A549 (cell line): ENCODE measurements at regions not wholly inside any gene's neighbourhood (a gene's known extent, or its start where the extent isn't known, plus 50 kb on each side); places are given as distances from the start of the nearest gene placed in this dataset.

Experiments used
- ATAC-seq, 2 experiments: fragments of 200-7000 bp in 1 of 2; fragments of >200 bp in 1 of 2; cut with Nextera tagmentation in 1 of 2; cut with Tn5 transposase in 1 of 2; 3 replicates each; pipeline versions ENCODE4 v1.8.0 to v1.9.1; 2018 to 2020; ENCODE audit warnings: mild to moderate bottlenecking in 1 of 2, moderate library complexity in 1 of 2
- CTCF ChIA-PET: fragments of 300-600 bp; sonication (Branson Sonifier 250); formaldehyde crosslinking; extraction: SDS; loops from one replicate; lab custom pipeline; 2021; ENCODE audit warnings: antibody characterized with exemption, inconsistent platforms; lab: Yijun Ruan, JAX
- POLR2A ChIA-PET: fragments of 350-600 bp; formaldehyde crosslinking; extraction: SDS; loops from one replicate; lab custom pipeline; 2021; ENCODE audit warnings: antibody characterized with exemption, inconsistent platforms; lab: Yijun Ruan, JAX
- DNase-seq, 2 experiments: peaks; one replicate each; pipeline versions ENCODE4 v3.0.0 to v3.0.0-alpha.2; 2011 to 2016; ENCODE audit warnings: low read depth in 1 of 2, low spot score in 1 of 2
- FAIRE-seq: peaks from 2 replicates; lab custom pipeline; 2011; peaks lifted over from hg19 to GRCh38; lab: Jason Lieb, UNC
- H3K27ac ChIP-seq, 2 experiments: fragments of >200 bp; sonication (Bioruptor Twin); formaldehyde crosslinking; 3 replicates each; pipeline ENCODE4 v1.5.1; 2016 to 2017
- H3K4me1 ChIP-seq: fragments of >200 bp; sonication (Bioruptor Twin); formaldehyde crosslinking; 3 replicates; pipeline ENCODE4 v1.6.1; 2016
- H3K4me2 ChIP-seq: fragments of >200 bp; sonication (Bioruptor Twin); formaldehyde crosslinking; 3 replicates; pipeline ENCODE4 v1.6.1; 2016
- H3K4me3 ChIP-seq: fragments of >200 bp; sonication (Bioruptor Twin); formaldehyde crosslinking; 3 replicates; pipeline ENCODE4 v1.5.1; 2016
- H3K9me3 ChIP-seq: fragments of >200 bp; sonication (Bioruptor Twin); formaldehyde crosslinking; 3 replicates; pipeline ENCODE4 v1.6.1; 2016
- CEBPB ChIP-seq, 2 experiments: fragments of >200 bp in 1 of 2; sonication (Bioruptor Twin) in 1 of 2; formaldehyde crosslinking in 1 of 2; IDR thresholded peaks; 2 replicates each; pipeline ENCODE4 v1.6.1; 2012 to 2016
- CHD2 ChIP-seq: fragments of 150-350 bp; IDR thresholded peaks from 2 replicates; pipeline ENCODE4 v1.6.1; 2014; ENCODE audit warnings: low read length; ENCODE audit not compliant: partially characterized antibody
- CHD4 ChIP-seq: fragments of 200-600 bp; sonication (generic); IDR thresholded peaks from 2 replicates; pipeline ENCODE4 v1.6.1; 2016; ENCODE audit warnings: antibody characterized with exemption, mild to moderate bottlenecking, borderline replicate concordance
- E2F6 ChIP-seq: IDR thresholded peaks from 2 replicates; pipeline ENCODE4 v1.6.1; 2012; ENCODE audit warnings: low read depth, borderline replicate concordance
- EHF ChIP-seq: fragments of 250-450 bp; sonication (Bioruptor Pico); IDR thresholded peaks from 2 replicates; pipeline ENCODE4 v1.5.0; 2020; ENCODE audit warnings: mild to moderate bottlenecking
- ELK1 ChIP-seq: fragments of 150-350 bp; IDR thresholded peaks from 2 replicates; pipeline ENCODE4 v1.6.1; 2014; ENCODE audit warnings: low read depth, mild to moderate bottlenecking, low read length
- FOSB ChIP-seq: fragments of 250-450 bp; sonication (Bioruptor Pico); IDR thresholded peaks from 2 replicates; pipeline ENCODE4 v1.5.0; 2020; ENCODE audit warnings: mild to moderate bottlenecking, moderate library complexity
- FOSL2 ChIP-seq, 2 experiments: fragments of 450-650 bp in 1 of 2; fragments of >200 bp in 1 of 2; sonication (Bioruptor Twin) in 1 of 2; formaldehyde crosslinking; IDR thresholded peaks; 2 replicates each; pipeline versions ENCODE4 v1.5.0 to v1.6.1; 2016 to 2020; ENCODE audit warnings: mild to moderate bottlenecking in 1 of 2, moderate library complexity in 1 of 2
- FOXS1 ChIP-seq: fragments of 250-450 bp; sonication (Bioruptor Pico); IDR thresholded peaks from 2 replicates; pipeline ENCODE4 v1.5.0; 2020; ENCODE audit warnings: mild to moderate bottlenecking, moderate library complexity
- HDAC2 ChIP-seq: fragments of 200-600 bp; sonication (generic); IDR thresholded peaks from 2 replicates; pipeline ENCODE4 v1.6.1; 2016
- HMGXB4 ChIP-seq: fragments of 250-450 bp; sonication (Bioruptor Pico); IDR thresholded peaks from 2 replicates; pipeline ENCODE4 v1.5.0; 2021; ENCODE audit warnings: mild to moderate bottlenecking, moderate library complexity, borderline replicate concordance
- HOXB13 ChIP-seq: fragments of 250-450 bp; sonication (Bioruptor Pico); IDR thresholded peaks from 2 replicates; pipeline ENCODE4 v1.5.0; 2020; ENCODE audit warnings: low read depth, mild to moderate bottlenecking, moderate library complexity
- HOXB5 ChIP-seq: fragments of 250-450 bp; sonication (Bioruptor Pico); IDR thresholded peaks from 2 replicates; pipeline ENCODE4 v1.5.0; 2020; ENCODE audit warnings: mild to moderate bottlenecking, moderate library complexity
- JUNB ChIP-seq: fragments of >200 bp; sonication (Bioruptor Twin); formaldehyde crosslinking; IDR thresholded peaks from 2 replicates; pipeline ENCODE4 v1.6.1; 2016
- MAZ ChIP-seq: fragments of 150-350 bp; IDR thresholded peaks from 2 replicates; pipeline ENCODE4 v1.6.1; 2014; ENCODE audit warnings: antibody characterized with exemption, low read depth, low read length, borderline replicate concordance
- MYC ChIP-seq: IDR thresholded peaks from 2 replicates; pipeline ENCODE4 v1.6.1; 2012; ENCODE audit warnings: mild to moderate bottlenecking, inconsistent platforms, low read length, improper control_type of control experiment, borderline replicate concordance
- NFE2L2 ChIP-seq: fragments of 150-350 bp; conservative IDR thresholded peaks from 2 replicates; pipeline ENCODE4 v1.6.1; 2014; ENCODE audit warnings: low read length
- NPAS2 ChIP-seq: fragments of 250-450 bp; sonication (Bioruptor Pico); IDR thresholded peaks from 2 replicates; pipeline ENCODE4 v1.8.0; 2022; ENCODE audit warnings: mild to moderate bottlenecking, moderate library complexity, borderline replicate concordance
- NR3C1 ChIP-seq: fragments of >200 bp; sonication (Bioruptor Twin); formaldehyde crosslinking; IDR thresholded peaks from 3 replicates; pipeline ENCODE4 v1.6.1; 2017
- PHF8 ChIP-seq: fragments of 200-600 bp; sonication (generic); IDR thresholded peaks from 2 replicates; pipeline ENCODE4 v1.6.1; 2016; ENCODE audit warnings: low read depth, mild to moderate bottlenecking, antibody characterized with exemption, moderate library complexity, borderline replicate concordance
- POLR2A ChIP-seq: IDR thresholded peaks from 2 replicates; pipeline ENCODE4 v1.6.1; 2012; ENCODE audit warnings: mild to moderate bottlenecking, low read length
- POLR2AphosphoS2 ChIP-seq: conservative IDR thresholded peaks from 2 replicates; pipeline ENCODE4 v1.6.1; 2012; ENCODE audit warnings: low read length, improper control_type of control experiment, inconsistent platforms
- RAD21 ChIP-seq, 2 experiments: fragments of >200 bp in 1 of 2; sonication (Bioruptor Twin) in 1 of 2; formaldehyde crosslinking in 1 of 2; IDR thresholded peaks in 1 of 2; conservative IDR thresholded peaks in 1 of 2; 2 replicates in 1 of 2; 3 replicates in 1 of 2; pipeline ENCODE4 v1.6.1; 2012 to 2018; ENCODE audit warnings: inconsistent platforms in 1 of 2
- RARB ChIP-seq: fragments of 250-450 bp; sonication (Bioruptor Pico); IDR thresholded peaks from 2 replicates; pipeline ENCODE4 v1.8.0; 2021; ENCODE audit warnings: mild to moderate bottlenecking, moderate library complexity
- SMC3 ChIP-seq: fragments of >200 bp; sonication (Bioruptor Twin); formaldehyde crosslinking; IDR thresholded peaks from 3 replicates; pipeline ENCODE4 v1.6.1; 2018; ENCODE audit warnings: inconsistent platforms
- SREBF2 ChIP-seq: fragments of 450-650 bp; IDR thresholded peaks from 2 replicates; pipeline ENCODE4 v1.6.1; 2014; ENCODE audit warnings: mild to moderate bottlenecking, moderate library complexity
- TFCP2L1 ChIP-seq: fragments of 250-450 bp; sonication (Bioruptor Pico); IDR thresholded peaks from 2 replicates; pipeline ENCODE4 v1.5.0; 2021; ENCODE audit warnings: mild to moderate bottlenecking
- ZFP36 ChIP-seq: fragments of 450-650 bp; IDR thresholded peaks from 2 replicates; pipeline ENCODE4 v1.6.1; 2014; ENCODE audit warnings: borderline replicate concordance; ENCODE audit not compliant: partially characterized antibody
- ZSCAN20 ChIP-seq: fragments of 250-450 bp; sonication (Bioruptor Pico); IDR thresholded peaks from 2 replicates; pipeline ENCODE4 v1.8.0; 2022; ENCODE audit warnings: mild to moderate bottlenecking, moderate library complexity
- WGBS: methylation state at CpG from one replicate; pipeline ENCODE4 v1.1.6; 2017; ENCODE audit errors: missing lambda C conversion rate; 5-methylcytosine and 5-hydroxymethylcytosine counted together

GRCh38 chr17:51347851-51348584 lies 87.7 kb downstream of the UTP18 start:
- Histone ChIP-seq H3K27ac (no peak overlapping the region), H3K4me1 (no peaks in the 10 kb centered on the region), H3K4me3 (no peak overlapping the region), H3K9me3 (0 out of 3 replicates have a peak, but pooled peaks cover 3% of the 10 kb centered on the region), H3K4me2 (no peak overlapping the region)
- no peak for DNase-seq
- ATAC-seq = no peak
- TF ChIP-seq FOXS1 (no peak), POLR2AphosphoS2 (no peak), ZSCAN20 (CRISPR knock-in tag) (no peak), NFE2L2 (no peak), POLR2A (no peak), MYC (no peak), FOSB (CRISPR knock-in tag) (no peak), HDAC2 (no peak), CEBPB (IDR thresholded peaks at IDR 0.05) (no peak), HOXB5 (no peak), FOSL2 (IDR thresholded peaks at IDR 0.05) (no peak), FOSL2 (CRISPR knock-in tag; IDR thresholded peaks at IDR 0.05) (no peak), HMGXB4 (CRISPR knock-in tag) (no peak), TFCP2L1 (CRISPR knock-in tag) (no peak), EHF (no peak), CHD4 (no peak), ZFP36 (no peak), RAD21 (conservative IDR thresholded peaks at IDR 0.05 in 1 of 2, IDR thresholded peaks at IDR 0.05 in 1 of 2) (no peak)
- POLR2A ChIA-PET = no interaction called here
- CTCF ChIA-PET = no interaction called here
- 47% methylated on average over 5 of the region's 5 CpGs for WGBS
- peak; percentile 61 for FAIRE-seq

- FAIRE-seq (no peak), DNase-seq (no peak)
- Histone ChIP-seq H3K4me2 (no peak overlapping the region), H3K4me3 (no peak overlapping the region), H3K27ac (no peak overlapping the region)
- ChIA-PET POLR2A (no interaction called here), CTCF (interaction anchor here (0.7 to 2.1 kb wide), 3 partner anchors 21 to 118 kb away, joined by 3 to 9 read pairs (median 3); no protein-coding TSS in a partner anchor)
- no peak for TF ChIP-seq CHD2
- TF ChIP-seq, all 56 proteins: peak for 0
- 41% methylated on average over 6 of the region's 6 CpGs for WGBS
- H3K9me3 ChIP-seq = 0 out of 3 replicates have a peak, but pooled peaks cover 3% of the 10 kb centered on the region
- no peak for ATAC-seq
- H3K4me1 ChIP-seq = no peaks in the 10 kb centered on the region
Measured at GRCh38 chr17:51351080-51351479, 90.7 kb downstream of the UTP18 start.

GRCh38 chr17:51351890-51352289 lies 91.5 kb downstream of the UTP18 start:
- ATAC-seq = no peak
- no peak for DNase-seq
- no peaks in the 10 kb centered on the region for H3K4me1 ChIP-seq
- no peak for TF ChIP-seq EHF
- no peak for TF ChIP-seq SMC3
- TF ChIP-seq PHF8 = no peak
- no peak for TF ChIP-seq MYC
- TF ChIP-seq NPAS2 (CRISPR knock-in tag) = no peak
- no peak for TF ChIP-seq MAZ
- TF ChIP-seq E2F6 = no peak
- no peak for TF ChIP-seq FOSL2 (IDR thresholded peaks at IDR 0.05)
- no peak for TF ChIP-seq FOSL2 (CRISPR knock-in tag; IDR thresholded peaks at IDR 0.05)
- no peak for TF ChIP-seq ZFP36
- no peak for TF ChIP-seq JUNB
- no peak for TF ChIP-seq TFCP2L1 (CRISPR knock-in tag)
- TF ChIP-seq RARB (CRISPR knock-in tag) = no peak
- TF ChIP-seq ELK1 = no peak
- TF ChIP-seq SREBF2 = no peak
- TF ChIP-seq NR3C1 = no peak
- no peak for TF ChIP-seq HOXB13
- TF ChIP-seq, all 56 proteins: peak for 0
- no peak for FAIRE-seq
- Histone ChIP-seq H3K4me2 (no peak overlapping the region), H3K27ac (no peak overlapping the region), H3K4me3 (no peak overlapping the region), H3K9me3 (0 out of 3 replicates have a peak, but pooled peaks cover 3% of the 10 kb centered on the region)
- POLR2A ChIA-PET = no interaction called here
- WGBS = 49% methylated on average over 3 of the region's 3 CpGs
- CTCF ChIA-PET = interaction anchor here (0.8 to 2.1 kb wide), 3 partner anchors 20 to 565 kb away, joined by 3 to 9 read pairs (median 3); no protein-coding TSS in a partner anchor
